ENCODE measurements at regions not wholly inside any gene's neighbourhood (a gene's known extent, or its start where the extent isn't known, plus 50 kb on each side); places are given as distances from the start of the nearest gene placed in this dataset.

DNA sequence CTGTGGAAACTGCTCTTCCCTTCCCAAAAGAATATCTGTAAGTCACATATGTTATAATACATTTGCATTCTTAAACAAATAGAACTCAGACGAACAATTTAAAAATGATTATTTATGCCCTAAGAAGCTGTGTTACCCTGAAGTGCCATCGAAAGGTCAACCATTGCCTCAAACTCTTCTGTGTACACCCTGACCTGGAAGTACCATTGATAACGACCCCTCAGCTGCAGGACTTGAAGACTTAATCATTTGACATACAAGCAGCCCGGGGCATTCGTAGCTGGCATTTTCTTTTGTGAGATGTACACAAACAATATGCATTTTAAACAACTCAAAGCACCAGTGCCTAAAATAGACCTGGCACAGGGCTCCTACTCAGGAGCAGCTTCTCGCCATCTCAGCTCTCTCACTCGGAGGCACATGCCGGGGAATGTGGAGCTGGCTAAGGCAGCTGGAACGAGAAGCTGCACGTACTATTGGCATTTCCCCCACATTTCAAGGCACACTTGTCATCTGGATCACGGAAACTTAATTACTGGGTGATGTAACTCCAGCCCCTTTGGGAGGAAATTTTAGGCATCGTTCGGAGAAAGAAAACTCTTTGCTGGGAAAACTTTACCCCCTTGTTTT is 170.0 kb upstream of the GALNT5 start (continued):
- TF ChIP-seq, protein P1, sequence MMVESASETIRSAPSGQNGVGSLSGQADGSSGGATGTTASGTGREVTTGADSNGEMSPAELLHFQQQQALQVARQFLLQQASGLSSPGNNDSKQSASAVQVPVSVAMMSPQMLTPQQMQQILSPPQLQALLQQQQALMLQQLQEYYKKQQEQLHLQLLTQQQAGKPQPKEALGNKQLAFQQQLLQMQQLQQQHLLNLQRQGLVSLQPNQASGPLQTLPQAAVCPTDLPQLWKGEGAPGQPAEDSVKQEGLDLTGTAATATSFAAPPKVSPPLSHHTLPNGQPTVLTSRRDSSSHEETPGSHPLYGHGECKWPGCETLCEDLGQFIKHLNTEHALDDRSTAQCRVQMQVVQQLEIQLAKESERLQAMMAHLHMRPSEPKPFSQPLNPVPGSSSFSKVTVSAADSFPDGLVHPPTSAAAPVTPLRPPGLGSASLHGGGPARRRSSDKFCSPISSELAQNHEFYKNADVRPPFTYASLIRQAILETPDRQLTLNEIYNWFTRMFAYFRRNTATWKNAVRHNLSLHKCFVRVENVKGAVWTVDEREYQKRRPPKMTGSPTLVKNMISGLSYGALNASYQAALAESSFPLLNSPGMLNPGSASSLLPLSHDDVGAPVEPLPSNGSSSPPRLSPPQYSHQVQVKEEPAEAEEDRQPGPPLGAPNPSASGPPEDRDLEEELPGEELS (CRISPR knock-in tag; IDR thresholded peaks at IDR 0.05) = no peak
- no peak for TF ChIP-seq OVOL2 (CRISPR knock-in tag; IDR thresholded peaks at IDR 0.05; ENCODE audit: borderline replicate concordance)
- TF ChIP-seq, protein P2, sequence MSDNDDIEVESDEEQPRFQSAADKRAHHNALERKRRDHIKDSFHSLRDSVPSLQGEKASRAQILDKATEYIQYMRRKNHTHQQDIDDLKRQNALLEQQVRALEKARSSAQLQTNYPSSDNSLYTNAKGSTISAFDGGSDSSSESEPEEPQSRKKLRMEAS (CRISPR knock-in tag; IDR thresholded peaks at IDR 0.05) = no peak
- TF ChIP-seq JUN (CRISPR knock-in tag; IDR thresholded peaks at IDR 0.05) = no peak
- no peak for TF ChIP-seq SP1 (CRISPR knock-in tag; conservative IDR thresholded peaks at IDR 0.05)
- no peak for TF ChIP-seq MXD4 (CRISPR knock-in tag; IDR thresholded peaks at IDR 0.05; ENCODE audit: borderline replicate concordance)
- TF ChIP-seq CREM (CRISPR knock-in tag; IDR thresholded peaks at IDR 0.05) = no peak
- TF ChIP-seq, protein P3, sequence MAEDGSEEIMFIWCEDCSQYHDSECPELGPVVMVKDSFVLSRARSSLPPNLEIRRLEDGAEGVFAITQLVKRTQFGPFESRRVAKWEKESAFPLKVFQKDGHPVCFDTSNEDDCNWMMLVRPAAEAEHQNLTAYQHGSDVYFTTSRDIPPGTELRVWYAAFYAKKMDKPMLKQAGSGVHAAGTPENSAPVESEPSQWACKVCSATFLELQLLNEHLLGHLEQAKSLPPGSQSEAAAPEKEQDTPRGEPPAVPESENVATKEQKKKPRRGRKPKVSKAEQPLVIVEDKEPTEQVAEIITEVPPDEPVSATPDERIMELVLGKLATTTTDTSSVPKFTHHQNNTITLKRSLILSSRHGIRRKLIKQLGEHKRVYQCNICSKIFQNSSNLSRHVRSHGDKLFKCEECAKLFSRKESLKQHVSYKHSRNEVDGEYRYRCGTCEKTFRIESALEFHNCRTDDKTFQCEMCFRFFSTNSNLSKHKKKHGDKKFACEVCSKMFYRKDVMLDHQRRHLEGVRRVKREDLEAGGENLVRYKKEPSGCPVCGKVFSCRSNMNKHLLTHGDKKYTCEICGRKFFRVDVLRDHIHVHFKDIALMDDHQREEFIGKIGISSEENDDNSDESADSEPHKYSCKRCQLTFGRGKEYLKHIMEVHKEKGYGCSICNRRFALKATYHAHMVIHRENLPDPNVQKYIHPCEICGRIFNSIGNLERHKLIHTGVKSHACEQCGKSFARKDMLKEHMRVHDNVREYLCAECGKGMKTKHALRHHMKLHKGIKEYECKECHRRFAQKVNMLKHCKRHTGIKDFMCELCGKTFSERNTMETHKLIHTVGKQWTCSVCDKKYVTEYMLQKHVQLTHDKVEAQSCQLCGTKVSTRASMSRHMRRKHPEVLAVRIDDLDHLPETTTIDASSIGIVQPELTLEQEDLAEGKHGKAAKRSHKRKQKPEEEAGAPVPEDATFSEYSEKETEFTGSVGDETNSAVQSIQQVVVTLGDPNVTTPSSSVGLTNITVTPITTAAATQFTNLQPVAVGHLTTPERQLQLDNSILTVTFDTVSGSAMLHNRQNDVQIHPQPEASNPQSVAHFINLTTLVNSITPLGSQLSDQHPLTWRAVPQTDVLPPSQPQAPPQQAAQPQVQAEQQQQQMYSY (CRISPR knock-in tag; IDR thresholded peaks at IDR 0.05) = no peak
- TF ChIP-seq, protein P4, sequence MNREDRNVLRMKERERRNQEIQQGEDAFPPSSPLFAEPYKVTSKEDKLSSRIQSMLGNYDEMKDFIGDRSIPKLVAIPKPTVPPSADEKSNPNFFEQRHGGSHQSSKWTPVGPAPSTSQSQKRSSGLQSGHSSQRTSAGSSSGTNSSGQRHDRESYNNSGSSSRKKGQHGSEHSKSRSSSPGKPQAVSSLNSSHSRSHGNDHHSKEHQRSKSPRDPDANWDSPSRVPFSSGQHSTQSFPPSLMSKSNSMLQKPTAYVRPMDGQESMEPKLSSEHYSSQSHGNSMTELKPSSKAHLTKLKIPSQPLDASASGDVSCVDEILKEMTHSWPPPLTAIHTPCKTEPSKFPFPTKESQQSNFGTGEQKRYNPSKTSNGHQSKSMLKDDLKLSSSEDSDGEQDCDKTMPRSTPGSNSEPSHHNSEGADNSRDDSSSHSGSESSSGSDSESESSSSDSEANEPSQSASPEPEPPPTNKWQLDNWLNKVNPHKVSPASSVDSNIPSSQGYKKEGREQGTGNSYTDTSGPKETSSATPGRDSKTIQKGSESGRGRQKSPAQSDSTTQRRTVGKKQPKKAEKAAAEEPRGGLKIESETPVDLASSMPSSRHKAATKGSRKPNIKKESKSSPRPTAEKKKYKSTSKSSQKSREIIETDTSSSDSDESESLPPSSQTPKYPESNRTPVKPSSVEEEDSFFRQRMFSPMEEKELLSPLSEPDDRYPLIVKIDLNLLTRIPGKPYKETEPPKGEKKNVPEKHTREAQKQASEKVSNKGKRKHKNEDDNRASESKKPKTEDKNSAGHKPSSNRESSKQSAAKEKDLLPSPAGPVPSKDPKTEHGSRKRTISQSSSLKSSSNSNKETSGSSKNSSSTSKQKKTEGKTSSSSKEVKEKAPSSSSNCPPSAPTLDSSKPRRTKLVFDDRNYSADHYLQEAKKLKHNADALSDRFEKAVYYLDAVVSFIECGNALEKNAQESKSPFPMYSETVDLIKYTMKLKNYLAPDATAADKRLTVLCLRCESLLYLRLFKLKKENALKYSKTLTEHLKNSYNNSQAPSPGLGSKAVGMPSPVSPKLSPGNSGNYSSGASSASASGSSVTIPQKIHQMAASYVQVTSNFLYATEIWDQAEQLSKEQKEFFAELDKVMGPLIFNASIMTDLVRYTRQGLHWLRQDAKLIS (CRISPR knock-in tag; IDR thresholded peaks at IDR 0.05; ENCODE audit: borderline replicate concordance) = no peak
- no peak for TF ChIP-seq NR2C2 (CRISPR knock-in tag; IDR thresholded peaks at IDR 0.05)
- TF ChIP-seq, protein P5, sequence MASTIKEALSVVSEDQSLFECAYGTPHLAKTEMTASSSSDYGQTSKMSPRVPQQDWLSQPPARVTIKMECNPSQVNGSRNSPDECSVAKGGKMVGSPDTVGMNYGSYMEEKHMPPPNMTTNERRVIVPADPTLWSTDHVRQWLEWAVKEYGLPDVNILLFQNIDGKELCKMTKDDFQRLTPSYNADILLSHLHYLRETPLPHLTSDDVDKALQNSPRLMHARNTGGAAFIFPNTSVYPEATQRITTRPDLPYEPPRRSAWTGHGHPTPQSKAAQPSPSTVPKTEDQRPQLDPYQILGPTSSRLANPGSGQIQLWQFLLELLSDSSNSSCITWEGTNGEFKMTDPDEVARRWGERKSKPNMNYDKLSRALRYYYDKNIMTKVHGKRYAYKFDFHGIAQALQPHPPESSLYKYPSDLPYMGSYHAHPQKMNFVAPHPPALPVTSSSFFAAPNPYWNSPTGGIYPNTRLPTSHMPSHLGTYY (CRISPR knock-in tag; IDR thresholded peaks at IDR 0.05) = no peak

DNA sequence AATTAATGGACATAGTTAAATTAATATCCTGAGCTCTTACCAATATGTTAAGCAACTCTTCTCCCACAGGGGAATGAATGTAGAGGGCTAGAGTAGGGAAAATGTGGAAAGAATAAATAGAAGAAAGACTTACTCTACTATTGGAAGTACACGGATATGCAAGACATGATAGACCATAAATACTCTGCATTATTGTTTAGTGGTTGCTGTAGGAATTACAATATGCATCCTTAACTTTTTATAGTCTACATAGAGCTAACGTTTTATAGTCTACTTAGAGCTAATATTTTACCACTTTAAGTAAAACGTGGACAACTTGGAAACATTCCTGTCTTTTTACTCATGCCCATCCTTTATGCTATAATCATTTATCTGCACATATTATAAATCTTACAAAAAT is 163.8 kb upstream of the GALNT5 start:
- Mint-ChIP-seq H3K9me3 (peaks cover 6% of the 10 kb centered on the region), H3K27me3 (ENCODE audit: low read depth) (no peaks in the 10 kb centered on the region), H3K36me3 (no peaks in the 10 kb centered on the region), H3K27ac (no peak overlapping the region), H3K4me1 (no peaks in the 10 kb centered on the region), H3K4me3 (no peak overlapping the region)
- ChIA-PET CTCF (no interaction called here), POLR2A (no interaction called here)
- DNase-seq (ENCODE audit: low spot score) (no peak), ATAC-seq (no peak)
- TF ChIP-seq, protein P6, sequence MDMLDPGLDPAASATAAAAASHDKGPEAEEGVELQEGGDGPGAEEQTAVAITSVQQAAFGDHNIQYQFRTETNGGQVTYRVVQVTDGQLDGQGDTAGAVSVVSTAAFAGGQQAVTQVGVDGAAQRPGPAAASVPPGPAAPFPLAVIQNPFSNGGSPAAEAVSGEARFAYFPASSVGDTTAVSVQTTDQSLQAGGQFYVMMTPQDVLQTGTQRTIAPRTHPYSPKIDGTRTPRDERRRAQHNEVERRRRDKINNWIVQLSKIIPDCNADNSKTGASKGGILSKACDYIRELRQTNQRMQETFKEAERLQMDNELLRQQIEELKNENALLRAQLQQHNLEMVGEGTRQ (CRISPR knock-in tag; IDR thresholded peaks at IDR 0.05) = no peak
- TF ChIP-seq, protein P7, sequence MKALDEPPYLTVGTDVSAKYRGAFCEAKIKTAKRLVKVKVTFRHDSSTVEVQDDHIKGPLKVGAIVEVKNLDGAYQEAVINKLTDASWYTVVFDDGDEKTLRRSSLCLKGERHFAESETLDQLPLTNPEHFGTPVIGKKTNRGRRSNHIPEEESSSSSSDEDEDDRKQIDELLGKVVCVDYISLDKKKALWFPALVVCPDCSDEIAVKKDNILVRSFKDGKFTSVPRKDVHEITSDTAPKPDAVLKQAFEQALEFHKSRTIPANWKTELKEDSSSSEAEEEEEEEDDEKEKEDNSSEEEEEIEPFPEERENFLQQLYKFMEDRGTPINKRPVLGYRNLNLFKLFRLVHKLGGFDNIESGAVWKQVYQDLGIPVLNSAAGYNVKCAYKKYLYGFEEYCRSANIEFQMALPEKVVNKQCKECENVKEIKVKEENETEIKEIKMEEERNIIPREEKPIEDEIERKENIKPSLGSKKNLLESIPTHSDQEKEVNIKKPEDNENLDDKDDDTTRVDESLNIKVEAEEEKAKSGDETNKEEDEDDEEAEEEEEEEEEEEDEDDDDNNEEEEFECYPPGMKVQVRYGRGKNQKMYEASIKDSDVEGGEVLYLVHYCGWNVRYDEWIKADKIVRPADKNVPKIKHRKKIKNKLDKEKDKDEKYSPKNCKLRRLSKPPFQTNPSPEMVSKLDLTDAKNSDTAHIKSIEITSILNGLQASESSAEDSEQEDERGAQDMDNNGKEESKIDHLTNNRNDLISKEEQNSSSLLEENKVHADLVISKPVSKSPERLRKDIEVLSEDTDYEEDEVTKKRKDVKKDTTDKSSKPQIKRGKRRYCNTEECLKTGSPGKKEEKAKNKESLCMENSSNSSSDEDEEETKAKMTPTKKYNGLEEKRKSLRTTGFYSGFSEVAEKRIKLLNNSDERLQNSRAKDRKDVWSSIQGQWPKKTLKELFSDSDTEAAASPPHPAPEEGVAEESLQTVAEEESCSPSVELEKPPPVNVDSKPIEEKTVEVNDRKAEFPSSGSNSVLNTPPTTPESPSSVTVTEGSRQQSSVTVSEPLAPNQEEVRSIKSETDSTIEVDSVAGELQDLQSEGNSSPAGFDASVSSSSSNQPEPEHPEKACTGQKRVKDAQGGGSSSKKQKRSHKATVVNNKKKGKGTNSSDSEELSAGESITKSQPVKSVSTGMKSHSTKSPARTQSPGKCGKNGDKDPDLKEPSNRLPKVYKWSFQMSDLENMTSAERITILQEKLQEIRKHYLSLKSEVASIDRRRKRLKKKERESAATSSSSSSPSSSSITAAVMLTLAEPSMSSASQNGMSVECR (CRISPR knock-in tag; IDR thresholded peaks at IDR 0.05; ENCODE audit: borderline replicate concordance) = no peak
- TF ChIP-seq, protein P2 (CRISPR knock-in tag; IDR thresholded peaks at IDR 0.05) = no peak
- TF ChIP-seq, protein P8, sequence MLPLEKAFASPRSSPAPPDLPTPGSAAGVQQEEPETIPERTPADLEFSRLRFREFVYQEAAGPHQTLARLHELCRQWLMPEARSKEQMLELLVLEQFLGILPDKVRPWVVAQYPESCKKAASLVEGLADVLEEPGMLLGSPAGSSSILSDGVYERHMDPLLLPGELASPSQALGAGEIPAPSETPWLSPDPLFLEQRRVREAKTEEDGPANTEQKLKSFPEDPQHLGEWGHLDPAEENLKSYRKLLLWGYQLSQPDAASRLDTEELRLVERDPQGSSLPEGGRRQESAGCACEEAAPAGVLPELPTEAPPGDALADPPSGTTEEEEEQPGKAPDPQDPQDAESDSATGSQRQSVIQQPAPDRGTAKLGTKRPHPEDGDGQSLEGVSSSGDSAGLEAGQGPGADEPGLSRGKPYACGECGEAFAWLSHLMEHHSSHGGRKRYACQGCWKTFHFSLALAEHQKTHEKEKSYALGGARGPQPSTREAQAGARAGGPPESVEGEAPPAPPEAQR (CRISPR knock-in tag; IDR thresholded peaks at IDR 0.05) = no peak
- TF ChIP-seq ZNF423 (CRISPR knock-in tag; IDR thresholded peaks at IDR 0.05) (no peak), GRHL2 (CRISPR knock-in tag; IDR thresholded peaks at IDR 0.05; ENCODE audit: insufficient replicate concordance, severe bottlenecking) (no peak)
